Kidney (tissue), 13 donors: ENCODE measurements at regions not wholly inside any gene's neighbourhood (a gene's known extent, or its start where the extent isn't known, plus 50 kb on each side); places are given as distances from the start of the nearest gene placed in this dataset.

Experiments used
- DNase-seq, 5 donors: peaks; one replicate each; pipeline ENCODE4 v3.0.0-alpha.2; 2013 to 2020
- FAIRE-seq: peaks from 2 replicates; lab custom pipeline; 2012; peaks lifted over from hg19 to GRCh38; lab: Jason Lieb, UNC
- H3K27ac ChIP-seq, 2 donors: one replicate each; pipeline ENCODE4 v1.7.0; 2013; ENCODE audit warnings: low read depth in 2 of 2, low read length in 2 of 2, inconsistent platforms in 1 of 2
- H3K27me3 ChIP-seq: one replicate; pipeline ENCODE4 v1.7.1; 2013; ENCODE audit warnings: low read length, inconsistent platforms; ENCODE audit not compliant: control insufficient read depth, insufficient read depth
- H3K36me3 ChIP-seq, 3 donors: one replicate each; pipeline versions ENCODE4 v1.7.0 to v1.7.1; 2013; ENCODE audit warnings: low read length in 3 of 3, control low read depth in 1 of 3, inconsistent platforms in 1 of 3; ENCODE audit not compliant: insufficient read depth in 3 of 3, control insufficient read depth in 2 of 3
- H3K4me1 ChIP-seq, 3 donors: one replicate each; pipeline versions ENCODE4 v1.7.0 to v1.7.1; 2013; ENCODE audit warnings: low read length in 3 of 3, inconsistent platforms in 1 of 3, low read depth in 1 of 3; ENCODE audit not compliant: control insufficient read depth in 2 of 3, insufficient read depth in 2 of 3
- H3K4me3 ChIP-seq, 3 donors: one replicate each; pipeline versions ENCODE4 v1.7.0 to v1.8.1; 2013; ENCODE audit warnings: low read length in 3 of 3, control low read depth in 1 of 3, inconsistent platforms in 1 of 3
- H3K9ac ChIP-seq, 3 donors: one replicate each; pipeline versions ENCODE4 v1.7.0 to v1.7.1; 2013; ENCODE audit warnings: low read length in 3 of 3, control low read depth in 1 of 3, inconsistent platforms in 1 of 3
- H3K9me3 ChIP-seq, 3 donors: one replicate each; pipeline versions ENCODE4 v1.7.0 to v1.7.1; 2013; ENCODE audit warnings: low read length in 3 of 3, control low read depth in 1 of 3, inconsistent platforms in 1 of 3; ENCODE audit not compliant: control insufficient read depth in 2 of 3, insufficient read depth in 1 of 3
- CTCF ChIP-seq: IDR thresholded peaks from 3 replicates; pipeline ENCODE4 v1.5.1; 2012; ENCODE audit warnings: mild to moderate bottlenecking, moderate library complexity, borderline replicate concordance; ENCODE audit not compliant: insufficient read depth; ENCODE audit errors: extremely low read depth
- intact Hi-C: fragments of 100-400 bp; cut with DNase I; formaldehyde crosslinking; loops from one replicate; pipeline ENCODE4 v1.11.1; 2022
- donor health status: control.
- donor health status: control.
- donor health status: control.
- donor health status: control.
- donor health status: control.
- donor health status: DM: yes; HTN: yes; CAD: no.
- donor health status: Normal renal cell carcinoma (clear cell type).

- Histone ChIP-seq H3K9ac (no peak overlapping the region), H3K27ac (no peak overlapping the region), H3K36me3 (no peaks in the 10 kb centered on the region), H3K4me1 (peaks cover 0 to 3% (median under 1%) of the 10 kb centered on the region in 3 donors), H3K9me3 (no peaks in the 10 kb centered on the region), H3K4me3 (no peak overlapping the region), H3K27me3 (no peaks in the 10 kb centered on the region)
- intact Hi-C loops: no loop called here
- FAIRE-seq (no peak), DNase-seq (no peak)
- TF ChIP-seq CTCF: no peak
Observed at GRCh38 chr2:190809876-190810525, 70.6 kb upstream of the GLS start.

- DNase-seq (no peak), FAIRE-seq (no peak)
- H3K9ac ChIP-seq: no peak overlapping the region
- no peak overlapping the region for H3K27ac ChIP-seq
- no peak overlapping the region for H3K4me3 ChIP-seq
- intact Hi-C loops: no loop called here
- no peaks in the 10 kb centered on the region for H3K27me3 ChIP-seq
- no peak for TF ChIP-seq CTCF
- H3K4me1 ChIP-seq: peaks cover 0 to 10% (median 0%) of the 10 kb centered on the region in 3 donors
- H3K36me3 ChIP-seq: no peaks in the 10 kb centered on the region
- H3K9me3 ChIP-seq: no peaks in the 10 kb centered on the region
Observed at GRCh38 chr2:190810981-190811587, 69.5 kb upstream of the GLS start.

GRCh38 chr2:190811811-190812210 lies 68.8 kb upstream of the GLS start:
- intact Hi-C loops: no loop called here
- DNase-seq (no peak), FAIRE-seq (no peak)
- no peak overlapping the region for H3K4me3 ChIP-seq
- H3K36me3 ChIP-seq: no peaks in the 10 kb centered on the region
- H3K4me1 ChIP-seq: peaks cover 0 to 10% (median 0%) of the 10 kb centered on the region in 3 donors
- no peak for TF ChIP-seq CTCF
- H3K27ac ChIP-seq: no peak overlapping the region
- H3K9me3 ChIP-seq: no peaks in the 10 kb centered on the region
- H3K27me3 ChIP-seq: no peaks in the 10 kb centered on the region
- no peak overlapping the region for H3K9ac ChIP-seq
